HG02642 (cell line): ENCODE measurements at regions not wholly inside any gene's neighbourhood (a gene's known extent, or its start where the extent isn't known, plus 50 kb on each side); places are given as distances from the start of the nearest gene placed in this dataset.

ENCODE experiments used
- ATAC-seq: cut with Tn5 transposase; IDR thresholded peaks from one replicate; pipeline ENCODE4 v1.9.1; 2021; ENCODE audit warnings: mild to moderate bottlenecking; ENCODE audit not compliant: unreplicated experiment, poor library complexity

DNA sequence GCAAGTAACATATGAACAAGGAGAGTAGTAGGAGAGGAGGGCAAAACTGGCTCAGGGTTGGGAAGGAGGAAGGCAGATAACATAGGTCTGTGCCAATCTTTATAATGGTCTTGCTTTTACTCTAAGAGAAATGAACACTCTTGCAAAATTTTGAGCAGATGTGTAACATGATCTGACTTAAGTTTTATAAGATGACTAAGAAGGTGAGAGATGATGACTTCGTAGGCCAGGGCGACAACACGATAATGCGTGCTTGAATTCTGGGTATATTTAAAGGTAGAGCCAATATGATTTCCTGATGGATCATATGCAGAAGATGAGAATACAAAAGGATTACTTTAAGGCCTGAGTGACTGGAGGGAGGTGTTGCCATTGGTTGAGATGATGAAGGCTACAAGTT is 265.4 kb upstream of the KCNMB2 start:
- ATAC-seq, result no peak

DNA sequence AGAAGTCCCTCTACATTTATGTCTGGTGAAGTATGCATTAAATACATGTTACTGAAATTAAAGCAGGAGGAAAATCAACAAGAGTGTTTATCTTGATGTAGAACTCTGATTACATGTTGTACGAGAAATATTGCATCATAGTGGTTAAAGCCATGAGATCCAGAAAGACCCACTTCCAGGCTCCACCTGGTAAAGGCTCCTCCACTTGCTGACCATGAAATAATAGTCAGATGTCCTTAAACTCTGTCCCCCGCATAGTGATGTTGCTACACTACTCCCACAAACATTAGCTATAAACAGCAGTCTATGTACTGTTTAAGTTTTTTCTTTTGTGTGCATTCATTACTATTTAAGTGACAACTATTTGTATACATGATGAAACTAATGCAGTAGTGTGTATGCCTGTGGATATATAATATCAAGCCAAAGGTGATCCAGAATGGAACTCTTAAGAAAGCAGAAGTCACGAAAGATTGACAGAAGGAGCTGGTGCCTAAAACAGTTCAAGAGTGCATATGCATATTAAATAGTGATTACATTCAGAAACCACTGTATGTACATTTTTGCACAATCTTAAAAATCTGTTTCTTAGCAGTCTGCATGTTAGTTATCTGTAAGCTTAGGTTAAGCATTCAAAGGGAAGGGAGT is 264.4 kb upstream of the KCNMB2 start:
- ATAC-seq, result no peak

DNA sequence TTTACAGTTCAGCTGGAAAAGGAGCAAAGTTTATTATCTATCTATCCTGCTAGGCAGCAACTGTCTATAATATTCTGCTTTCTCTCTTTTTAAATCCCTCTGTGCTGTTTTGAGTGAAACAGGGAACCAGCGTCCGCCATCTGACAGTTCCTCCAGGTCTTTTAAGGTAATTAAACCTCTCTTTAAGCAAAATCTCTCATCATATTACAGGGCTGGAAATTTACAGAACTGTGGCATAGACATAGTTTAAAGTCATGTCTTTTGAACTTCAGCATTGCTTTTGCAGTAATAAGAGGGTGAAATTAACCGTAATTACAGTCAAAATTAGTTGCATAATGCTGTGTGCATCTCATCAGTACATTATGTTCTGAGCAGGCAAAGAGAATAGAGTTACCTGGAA is 263.4 kb upstream of the KCNMB2 start:
- ATAC-seq, result no peak

DNA sequence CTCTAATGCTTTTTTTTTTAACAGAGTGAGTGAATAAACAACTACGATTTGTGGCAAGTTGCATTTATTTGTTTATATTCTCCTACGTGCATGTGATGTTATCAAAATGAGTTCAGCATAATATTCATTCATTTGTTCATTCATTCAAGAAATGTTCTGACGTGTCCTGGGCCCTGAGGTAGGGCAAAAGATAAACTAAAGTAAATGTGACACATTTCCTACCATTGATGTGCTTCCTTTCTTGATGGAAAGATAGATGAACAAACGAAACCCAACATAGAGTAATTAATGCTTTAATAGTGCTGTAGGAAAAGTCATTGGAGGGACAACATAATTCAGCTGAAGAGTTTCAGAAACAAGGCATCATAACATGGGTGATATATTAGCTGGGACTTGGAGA is 261.5 kb upstream of the KCNMB2 start:
- no peak for ATAC-seq

DNA sequence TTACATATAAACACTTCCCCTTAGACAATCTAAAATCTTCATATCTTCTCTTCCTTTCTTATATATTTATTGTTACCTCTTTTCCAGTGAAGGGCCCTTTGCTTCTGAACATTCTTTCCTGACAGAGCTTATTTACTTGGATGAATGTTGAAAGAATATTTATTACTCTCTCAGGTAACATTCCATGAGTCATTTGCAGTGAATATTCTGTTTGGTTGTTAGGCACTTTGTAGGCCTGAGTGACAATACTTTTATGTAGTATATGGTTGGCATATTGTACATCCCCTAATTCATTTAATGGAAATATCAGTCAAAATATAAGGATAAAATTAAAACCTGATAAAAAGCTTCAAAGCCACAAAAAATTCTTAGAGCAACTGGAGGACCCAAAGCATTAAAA is 260.9 kb upstream of the KCNMB2 start:
- no peak for ATAC-seq

DNA sequence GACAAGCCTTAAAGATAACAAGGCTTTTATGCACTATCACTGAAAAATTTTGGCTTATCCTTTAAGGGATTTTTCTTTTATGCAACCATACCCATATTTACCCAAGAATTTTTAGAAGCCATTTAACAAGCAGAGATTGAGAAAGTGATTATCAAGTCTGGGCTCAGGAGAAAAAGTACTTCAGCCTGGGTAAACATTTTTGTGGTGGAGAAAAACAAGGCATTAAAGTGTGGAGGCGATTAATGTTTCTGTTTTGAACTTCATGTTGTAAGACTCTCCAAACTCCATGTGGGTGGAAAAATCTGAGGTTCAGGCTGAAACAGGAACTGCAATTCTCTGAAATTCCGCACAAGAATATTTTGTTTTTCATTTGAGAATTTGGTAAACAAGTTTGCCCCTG is 260.4 kb upstream of the KCNMB2 start:
- no peak for ATAC-seq

DNA sequence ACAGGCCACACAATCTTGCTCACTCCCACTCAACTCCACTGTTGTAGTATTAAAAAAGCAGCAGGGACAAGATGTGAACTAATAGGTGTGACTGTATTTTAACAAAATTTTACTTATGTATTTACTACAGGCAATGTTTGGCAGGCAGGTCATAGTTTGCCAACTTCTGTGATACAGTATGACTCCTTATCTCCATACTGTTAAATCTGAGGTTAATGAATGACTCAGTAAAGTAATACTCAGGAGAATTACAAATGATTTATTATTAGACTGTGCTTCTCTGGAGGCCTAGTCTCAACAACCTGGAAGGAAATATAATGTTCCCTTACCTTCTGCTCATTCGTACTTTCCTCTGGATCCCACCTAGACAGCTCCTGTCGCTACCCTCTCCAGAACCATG is 258.6 kb upstream of the KCNMB2 start:
- ATAC-seq, result no peak

DNA sequence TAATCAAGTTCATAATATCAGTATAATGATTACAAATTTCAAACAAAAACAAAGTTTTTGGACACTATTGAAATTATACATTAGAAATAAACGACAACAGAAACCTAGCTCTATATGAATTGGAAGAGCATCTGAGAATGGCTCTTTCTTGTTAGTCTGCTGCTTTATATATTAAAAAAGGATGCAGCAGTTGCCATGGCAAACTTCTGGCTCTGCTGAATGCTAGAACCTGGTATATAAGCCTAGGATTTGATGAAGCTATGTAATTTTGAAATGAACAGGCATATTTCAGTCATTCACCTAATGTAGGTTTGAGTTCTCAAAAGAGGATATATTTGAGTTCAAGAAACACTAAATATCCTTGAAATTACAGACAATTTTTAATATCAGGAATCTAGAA is 252.7 kb upstream of the KCNMB2 start:
- ATAC-seq, result no peak

DNA sequence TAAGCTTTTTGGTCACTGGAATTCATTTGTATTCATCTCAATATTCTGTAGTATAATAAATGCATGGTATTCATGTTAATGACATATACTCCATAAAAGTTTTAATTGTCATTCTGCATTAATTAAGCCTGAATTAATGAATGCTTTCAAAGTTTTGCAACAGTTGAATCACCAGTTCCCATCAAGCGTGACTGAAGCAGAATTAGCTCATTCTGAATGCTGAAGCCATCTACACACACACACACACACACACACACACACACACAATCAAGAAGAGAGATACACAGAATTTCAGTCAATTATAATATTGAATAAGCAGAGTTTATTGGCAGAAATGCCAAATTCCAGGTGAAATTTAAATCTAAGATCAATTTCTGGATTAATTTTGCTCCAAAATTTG is 252.1 kb upstream of the KCNMB2 start:
- no peak for ATAC-seq

DNA sequence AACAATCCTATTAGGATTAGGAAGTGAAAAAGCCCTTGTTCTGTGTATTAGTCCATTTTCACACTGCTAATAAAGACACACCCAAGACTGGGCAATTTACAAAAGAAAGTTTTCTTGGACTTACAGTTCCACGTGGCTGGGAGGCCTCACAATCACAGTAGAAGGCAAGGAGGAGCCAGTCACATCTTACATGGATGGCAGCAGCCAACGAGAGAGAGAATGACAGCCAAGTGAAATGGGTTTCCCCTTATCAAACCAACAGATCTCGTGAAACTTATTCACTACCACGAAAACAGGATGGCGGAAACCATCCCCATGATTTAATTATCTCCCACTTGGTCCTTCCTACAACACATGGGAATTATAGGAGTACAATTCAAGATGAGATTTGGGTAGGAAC is 248.2 kb upstream of the KCNMB2 start:
- no peak for ATAC-seq

DNA sequence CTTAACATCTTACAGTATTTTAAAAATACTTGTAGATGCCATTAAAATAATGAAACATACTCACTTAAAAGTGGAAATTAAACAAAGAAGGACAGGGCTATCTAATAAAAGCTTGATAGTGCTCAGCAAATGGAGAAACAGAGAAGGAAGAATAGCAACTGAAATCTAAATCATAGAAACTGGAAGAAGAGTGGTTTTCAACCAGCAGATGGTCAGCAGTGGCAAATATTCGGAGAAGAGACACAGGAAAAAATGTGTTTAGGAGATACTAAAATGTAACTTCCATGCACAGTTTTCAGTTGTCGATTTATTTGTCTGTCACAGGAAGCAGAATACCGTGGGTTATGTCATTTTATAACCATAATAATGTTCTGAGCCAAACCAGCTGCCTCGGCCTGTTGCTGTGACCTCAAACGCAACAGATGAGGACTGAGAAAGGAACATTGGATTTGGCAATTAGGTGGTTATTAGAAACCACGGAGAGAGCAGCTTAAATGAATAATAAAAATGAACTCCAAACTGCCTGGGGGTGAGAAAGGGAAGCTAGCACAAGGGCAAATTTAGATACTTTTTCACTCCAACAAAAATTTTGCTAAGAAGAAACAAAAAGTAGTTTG is 246.6 kb upstream of the KCNMB2 start:
- no peak for ATAC-seq

DNA sequence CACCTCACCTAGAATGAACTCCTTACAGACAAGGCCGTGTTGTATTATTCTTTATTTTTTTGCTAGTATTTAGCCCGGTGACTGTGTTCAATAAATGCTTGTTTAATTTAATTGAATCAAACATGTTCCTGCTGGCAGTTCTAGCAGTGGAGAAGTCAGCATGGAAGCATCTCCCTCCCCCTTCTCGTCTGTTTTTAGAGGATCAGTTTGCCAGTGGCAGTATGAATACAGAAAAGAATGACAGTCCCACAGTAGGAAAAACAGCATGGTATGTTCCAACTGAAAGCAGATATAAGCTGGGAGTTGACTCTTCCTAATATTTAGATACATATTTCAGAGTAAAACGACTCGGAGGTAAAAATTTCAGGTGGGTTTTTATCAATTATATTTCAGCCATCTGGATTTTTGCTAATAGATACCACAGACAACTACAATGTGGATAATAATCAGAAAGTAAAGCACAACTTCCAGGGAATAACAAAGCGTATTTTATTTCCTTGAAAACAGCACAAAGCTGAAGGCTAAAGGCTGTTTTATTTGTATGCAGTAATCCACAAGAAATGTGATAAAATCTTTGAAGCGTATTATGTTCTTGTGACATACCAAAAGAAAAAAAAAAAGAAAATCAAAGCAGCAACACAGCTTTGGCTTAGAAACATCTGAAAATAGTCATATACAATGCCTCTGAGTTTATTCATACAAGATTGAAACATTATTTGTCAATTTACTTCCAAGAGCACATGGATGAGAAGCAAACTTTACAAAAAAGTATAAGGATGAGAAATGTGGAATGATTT is 244.5 kb upstream of the KCNMB2 start:
- ATAC-seq, result no peak

DNA sequence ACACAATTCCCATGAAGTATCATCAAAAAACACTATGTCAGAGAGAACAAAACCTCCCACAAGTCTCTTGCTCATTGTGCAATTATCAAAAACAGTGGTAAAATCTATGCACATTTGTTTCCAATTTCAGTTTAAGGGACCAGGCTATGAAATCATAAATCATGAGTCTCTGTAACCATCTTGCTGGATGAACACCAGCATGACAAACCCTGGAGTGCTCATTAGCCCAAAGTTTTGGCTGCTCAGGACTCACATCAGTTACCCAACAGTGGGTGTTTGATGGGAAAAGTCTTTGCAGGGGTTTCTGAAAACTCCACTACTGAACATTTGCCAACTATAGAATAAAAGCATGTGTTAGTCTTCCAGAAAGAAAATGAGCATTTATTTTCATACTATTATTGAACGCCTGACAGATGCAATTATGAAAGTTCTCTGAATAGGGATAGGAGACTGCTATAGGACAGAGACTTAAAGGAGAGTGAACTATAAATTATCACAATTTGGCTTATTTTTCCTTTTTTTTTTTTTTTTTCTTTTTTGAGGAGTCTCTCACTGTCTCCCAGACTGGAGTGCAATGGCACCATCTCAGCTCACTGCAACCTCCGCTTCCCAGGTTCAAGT is 240.8 kb upstream of the KCNMB2 start:
- ATAC-seq, result no peak

DNA sequence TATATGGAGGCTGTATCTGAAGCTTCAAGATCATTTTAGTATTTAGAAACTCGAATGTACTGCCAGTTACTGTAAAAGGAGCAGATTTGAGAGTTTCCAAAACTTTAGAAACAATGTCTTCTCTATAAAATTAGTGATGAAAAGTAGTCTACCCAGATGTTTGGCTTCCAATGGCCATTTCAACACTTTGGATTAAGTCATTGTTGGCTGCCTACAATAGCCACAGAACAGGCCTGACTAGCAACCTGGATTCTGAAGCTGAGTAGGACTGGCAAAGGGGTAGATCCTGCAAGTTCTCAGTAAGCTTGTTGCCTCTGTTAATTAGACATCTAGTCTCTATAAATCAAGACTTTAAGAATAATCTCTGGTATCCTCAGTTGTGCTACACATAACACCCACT is 239.0 kb upstream of the KCNMB2 start:
- no peak for ATAC-seq

DNA sequence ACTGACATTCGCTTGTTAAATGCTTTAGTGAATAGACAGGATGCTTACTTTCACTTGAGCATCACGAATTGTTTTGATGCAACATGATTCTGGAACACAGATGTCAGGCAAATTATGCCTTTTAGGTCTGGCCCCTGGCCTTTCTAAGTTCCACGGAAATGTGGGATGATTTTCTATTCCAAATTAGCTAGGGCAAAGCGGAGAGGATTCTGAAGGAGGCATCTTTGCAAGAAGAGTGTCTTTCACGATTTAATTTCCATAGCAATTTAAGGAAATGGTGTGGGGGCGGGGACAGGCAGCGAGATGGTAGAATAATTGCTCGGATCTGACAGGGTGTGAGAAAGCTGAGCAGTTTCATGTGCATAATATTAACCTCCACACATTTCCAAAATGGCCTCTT is 238.5 kb upstream of the KCNMB2 start:
- no peak for ATAC-seq

DNA sequence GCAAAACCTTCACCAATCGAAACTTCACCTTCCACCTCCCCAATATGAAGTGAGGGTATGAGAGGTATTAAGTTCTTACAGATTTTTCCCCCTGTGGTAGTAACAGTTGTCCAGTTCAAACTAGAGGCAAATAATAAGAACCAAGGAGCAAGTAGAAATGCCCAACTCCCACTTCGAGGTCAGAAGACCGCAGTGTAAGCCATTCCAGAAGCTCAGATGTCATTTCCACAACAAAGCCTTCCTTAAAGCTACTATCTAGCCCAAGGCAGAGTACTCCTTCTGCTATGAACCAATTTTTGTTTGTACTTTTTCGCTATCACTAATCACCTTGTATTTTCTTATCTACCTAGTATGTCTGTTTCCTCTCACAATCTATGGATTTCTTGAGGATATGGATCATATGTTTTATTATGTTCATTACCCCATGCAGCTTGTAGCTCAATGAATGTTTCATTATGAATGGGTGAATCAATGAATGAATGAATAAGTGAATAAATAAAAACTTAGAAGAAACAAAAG is 235.7 kb upstream of the KCNMB2 start:
- ATAC-seq, result no peak

DNA sequence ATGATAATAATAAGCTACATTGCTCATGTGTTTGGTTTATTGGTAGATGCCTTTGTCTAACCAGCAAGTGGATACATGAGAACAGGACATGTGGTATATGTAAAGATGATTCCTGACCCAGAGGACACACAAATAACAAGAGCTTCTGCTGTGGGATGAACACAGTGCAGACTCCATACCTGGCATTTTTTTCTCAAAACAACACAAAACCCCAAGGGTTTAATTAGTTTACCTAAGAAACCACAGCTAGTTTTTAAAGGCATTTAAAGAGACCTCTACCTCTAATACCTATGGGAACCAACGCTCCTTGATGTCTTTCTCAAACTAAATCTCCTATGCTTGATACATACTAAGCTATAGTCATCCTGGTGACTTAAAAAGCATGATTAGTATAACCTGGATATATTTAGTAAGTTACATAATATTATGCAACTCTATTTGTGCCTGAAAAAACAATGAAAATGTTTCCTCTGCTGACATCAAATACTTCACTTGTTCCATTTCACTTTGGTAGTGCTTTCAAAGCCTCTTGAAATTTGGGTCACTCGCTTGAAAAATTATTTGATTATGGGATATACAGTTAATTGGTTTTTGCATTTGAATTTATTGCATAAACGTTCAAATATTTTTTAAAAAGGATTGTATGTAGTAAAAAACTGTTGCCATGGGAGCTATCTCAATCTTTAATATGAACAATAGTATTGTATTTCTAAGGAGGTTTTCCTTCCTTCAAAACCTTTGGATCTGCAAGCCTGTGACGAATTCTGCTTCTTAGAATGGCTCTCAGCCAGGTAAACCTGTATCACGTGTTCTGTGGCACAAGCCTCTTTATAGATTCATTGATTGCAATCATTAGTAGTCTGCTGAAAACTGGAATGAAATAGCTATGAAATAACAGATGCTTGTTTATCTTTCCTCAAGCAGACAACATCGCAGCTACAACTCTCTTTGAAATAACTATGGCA is 233.0 kb upstream of the KCNMB2 start:
- ATAC-seq, result no peak

DNA sequence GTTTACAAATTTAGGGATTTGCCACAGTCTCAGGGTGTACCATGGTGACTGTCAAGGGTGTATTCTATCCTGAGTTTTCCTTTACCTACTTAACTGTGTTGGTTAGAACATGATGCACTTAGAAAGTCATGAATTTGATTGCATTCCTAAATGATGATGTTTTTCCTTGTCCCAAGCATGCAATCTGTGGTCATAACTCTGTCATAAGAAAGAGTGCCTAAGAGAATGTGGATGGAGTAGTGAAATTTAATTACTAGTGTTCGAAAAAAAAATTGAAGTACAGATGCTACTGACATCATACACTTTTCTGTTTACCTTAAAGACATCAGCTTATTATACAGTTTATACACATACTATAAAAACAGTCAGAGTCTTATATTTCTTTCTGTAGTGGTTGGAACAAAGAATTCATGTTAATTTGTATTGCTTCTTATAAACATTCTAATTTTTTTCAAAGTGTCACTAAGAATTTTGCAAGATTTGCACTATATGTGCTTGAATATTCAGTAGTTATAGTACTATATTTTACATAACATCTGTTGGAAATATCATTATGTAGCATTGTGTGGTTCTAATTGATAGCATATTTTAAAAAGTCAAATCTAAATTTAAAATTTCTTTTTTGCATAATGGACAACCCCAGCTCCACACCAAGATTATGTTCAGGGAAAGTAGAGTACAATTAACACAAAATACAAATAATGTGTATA is 231.3 kb upstream of the KCNMB2 start:
- no peak for ATAC-seq

DNA sequence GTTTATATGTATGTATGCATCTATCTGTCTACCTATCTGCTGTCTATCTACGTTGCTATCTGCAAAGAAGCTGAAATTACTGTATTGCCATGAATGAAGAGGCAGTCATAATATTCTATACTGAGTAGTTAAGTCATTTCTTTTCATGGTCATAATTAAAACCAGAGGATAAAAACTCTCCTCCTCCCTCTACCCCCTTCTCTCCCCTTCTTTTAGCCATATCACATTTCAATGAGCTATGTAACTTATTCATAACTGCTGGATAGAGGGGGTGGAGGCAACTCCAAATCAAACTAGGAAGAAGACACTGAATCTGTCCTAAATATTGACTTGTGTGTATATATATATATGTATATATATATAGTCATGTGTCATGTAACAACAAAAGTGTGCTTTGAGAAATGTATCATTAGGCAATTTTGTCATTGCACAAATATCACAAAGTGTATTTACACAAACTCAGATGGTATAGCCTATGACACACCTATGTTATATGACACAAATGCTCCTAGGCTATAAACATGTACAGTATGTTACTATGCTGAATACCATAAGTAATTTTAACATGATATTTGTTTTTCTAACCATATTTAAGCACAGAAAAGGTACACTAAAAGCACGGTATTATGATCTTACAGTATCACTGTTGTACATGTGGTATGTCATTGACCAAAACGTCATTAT is 229.7 kb upstream of the KCNMB2 start:
- no peak for ATAC-seq
